HepG2 (cell line): ENCODE measurements at regions not wholly inside any gene's neighbourhood (a gene's known extent, or its start where the extent isn't known, plus 50 kb on each side); places are given as distances from the start of the nearest gene placed in this dataset.
"Not testable (repeated sequence)": the region's sequence is repeated elsewhere in the genome, so short reads cannot be mapped to it uniquely, and the experiment has no call there.

ENCODE experiments used
- ATAC-seq: fragments of 200-7000 bp; cut with Tn5 transposase; 3 replicates; pipeline ENCODE4 v1.9.1; 2020; ENCODE audit warnings: mild to moderate bottlenecking, moderate library complexity
- BruUV-seq: library from RNA; stranded (reverse); fragments of 400-500 nt; replicated peaks from 2 replicates; lab custom pipeline; 2021; lab: Mats Ljungman, UMichigan
- CTCF ChIA-PET: fragments of 300-600 bp; formaldehyde crosslinking; extraction: SDS; loops from one replicate; lab custom pipeline; 2021; ENCODE audit warnings: low total read pairs, inconsistent platforms, low intra/inter-chr PET ratio; lab: Yijun Ruan, JAX
- POLR2A ChIA-PET: fragments of 350-600 bp; sonication (Branson Sonifier 250); formaldehyde crosslinking; loops from one replicate; lab custom pipeline; 2020; ENCODE audit warnings: antibody characterized with exemption, inconsistent platforms; lab: Yijun Ruan, JAX
- DNase-seq: peaks from one replicate; pipeline ENCODE4 v3.0.0-alpha.2; 2015; ENCODE audit warnings: low spot score
- FAIRE-seq: peaks from 3 replicates; lab custom pipeline; 2011; peaks lifted over from hg19 to GRCh38; lab: Jason Lieb, UNC
- H2AFZ ChIP-seq: one replicate; pipeline ENCODE4 v1.6.1; 2011; ENCODE audit warnings: low read length, inconsistent platforms
- H3K27ac ChIP-seq: fragments of 300-600 bp; 3 replicates; pipeline ENCODE4 v1.8.0; 2011; ENCODE audit warnings: mixed run types, mild to moderate bottlenecking, mixed read lengths, low read length, inconsistent platforms; ENCODE audit not compliant: insufficient read depth; ENCODE audit errors: extremely low read length
- H3K27me3 ChIP-seq, 2 experiments: fragments of 200-600 bp in 1 of 2; 2 replicates in 1 of 2; 3 replicates in 1 of 2; pipeline versions ENCODE4 v1.6.0 to v1.8.0; 2011; ENCODE audit warnings: low read length in 2 of 2, mild to moderate bottlenecking in 2 of 2, moderate library complexity in 2 of 2, inconsistent platforms in 1 of 2; ENCODE audit not compliant: insufficient read depth in 2 of 2, control insufficient read depth in 1 of 2
- H3K36me3 ChIP-seq, 2 experiments: fragments of 200-600 bp in 1 of 2; replicated peaks in 1 of 2; 2 replicates in 1 of 2; 3 replicates in 1 of 2; pipeline versions ENCODE4 v1.5.1 to v1.8.0; 2011; ENCODE audit warnings: low read length in 2 of 2, inconsistent platforms in 1 of 2; ENCODE audit not compliant: insufficient read depth in 2 of 2, control insufficient read depth in 1 of 2
- H3K4me1 ChIP-seq: 2 replicates; pipeline ENCODE4 v1.5.1; 2012; ENCODE audit warnings: low read length, inconsistent platforms; ENCODE audit not compliant: insufficient read depth
- H3K4me2 ChIP-seq: 2 replicates; pipeline ENCODE4 v1.6.0; 2011; ENCODE audit warnings: low read depth, low read length, inconsistent platforms
- H3K4me3 ChIP-seq, 3 experiments: fragments of 200-600 bp in 1 of 3; sonication (generic), shearing (Covaris generic) in 1 of 3; replicated peaks in 1 of 3; 2 replicates each; pipeline ENCODE4 v1.5.1; 2011 to 2016; ENCODE audit warnings: low read length in 3 of 3, inconsistent platforms in 2 of 3, low read depth in 2 of 3, mild to moderate bottlenecking in 2 of 3, control low read depth in 1 of 3, mixed read lengths in 1 of 3; ENCODE audit not compliant: insufficient read depth in 1 of 3
- H3K79me2 ChIP-seq: one replicate; pipeline ENCODE4 v1.6.1; 2011; ENCODE audit warnings: low read length, inconsistent platforms; ENCODE audit not compliant: insufficient read depth
- H3K9ac ChIP-seq: 2 replicates; pipeline ENCODE4 v1.6.0; 2011; ENCODE audit warnings: mild to moderate bottlenecking, low read depth, low read length, inconsistent platforms; ENCODE audit not compliant: insufficient read depth
- H3K9me3 ChIP-seq: 2 replicates; pipeline ENCODE4 v1.5.1; 2012; ENCODE audit warnings: mild to moderate bottlenecking, low read length
- H4K20me1 ChIP-seq: 2 replicates; pipeline ENCODE4 v1.6.0; 2011; ENCODE audit warnings: inconsistent platforms, mild to moderate bottlenecking, low read length, moderate library complexity; ENCODE audit not compliant: insufficient read depth
- EEA1 ChIP-seq: sonication (generic); formaldehyde crosslinking; IDR thresholded peaks from 2 replicates; pipeline ENCODE4 v1.5.1; 2020; ENCODE audit warnings: mild to moderate bottlenecking, missing genetic modification reagents, borderline replicate concordance
- GMEB2 ChIP-seq: IDR thresholded peaks from 2 replicates; pipeline ENCODE4 v1.6.1; 2016; ENCODE audit warnings: missing biosample characterization, missing genetic modification reagents, low read depth
- GPN1 ChIP-seq: sonication (generic); formaldehyde crosslinking; IDR thresholded peaks from 2 replicates; pipeline ENCODE4 v1.5.1; 2020; ENCODE audit warnings: missing genetic modification reagents, borderline replicate concordance
- HCFC1 ChIP-seq: fragments of 150-350 bp; IDR thresholded peaks from 2 replicates; pipeline ENCODE4 v1.6.1; 2014; ENCODE audit warnings: low read depth, low read length
- HNRNPK ChIP-seq: fragments of 200-400 bp; formaldehyde crosslinking; IDR thresholded peaks from 2 replicates; pipeline ENCODE4 v1.6.1; 2018; ENCODE audit warnings: low read length, low read depth, moderate library complexity, mild to moderate bottlenecking; ENCODE audit not compliant: poor library complexity, severe bottlenecking
- HNRNPL ChIP-seq: fragments of 200-400 bp; formaldehyde crosslinking; IDR thresholded peaks from 2 replicates; pipeline ENCODE4 v1.6.1; 2017; ENCODE audit warnings: mild to moderate bottlenecking, low read depth, low read length
- HOXD1 ChIP-seq: sonication (generic); formaldehyde crosslinking; IDR thresholded peaks from 2 replicates; pipeline ENCODE4 v1.5.0; 2020; ENCODE audit warnings: missing genetic modification reagents
- LRRFIP1 ChIP-seq: sonication (generic); formaldehyde crosslinking; conservative IDR thresholded peaks from 2 replicates; pipeline ENCODE4 v1.4.0; 2020; ENCODE audit warnings: missing genetic modification reagents
- PCBP1 ChIP-seq: fragments of 200-400 bp; formaldehyde crosslinking; IDR thresholded peaks from 2 replicates; pipeline ENCODE4 v1.6.1; 2017; ENCODE audit warnings: mild to moderate bottlenecking, low read depth, low read length, borderline replicate concordance
- PCBP2 ChIP-seq: fragments of 200-400 bp; formaldehyde crosslinking; optimal IDR thresholded peaks from 2 replicates; pipeline ENCODE3; 2018; ENCODE audit warnings: low read length, low read depth; ENCODE audit not compliant: poor library complexity, severe bottlenecking
- RFX3 ChIP-seq: IDR thresholded peaks from 2 replicates; pipeline ENCODE4 v1.6.1; 2016; ENCODE audit warnings: missing biosample characterization, missing genetic modification reagents
- SMC3 ChIP-seq: IDR thresholded peaks from 2 replicates; pipeline ENCODE4 v1.6.1; 2011; ENCODE audit warnings: low read length, improper control_type of control experiment
- SMYD3 ChIP-seq: sonication (generic); formaldehyde crosslinking; IDR thresholded peaks from 2 replicates; pipeline ENCODE4 v1.8.1; 2023; ENCODE audit warnings: mild to moderate bottlenecking, missing genetic modification reagents
- SP140L ChIP-seq: sonication (generic); formaldehyde crosslinking; IDR thresholded peaks from 2 replicates; pipeline ENCODE4 v1.4.0; 2020; ENCODE audit warnings: missing genetic modification reagents, borderline replicate concordance
- TEAD2 ChIP-seq: sonication (generic); formaldehyde crosslinking; IDR thresholded peaks from 2 replicates; pipeline ENCODE4 v1.9.0; 2021; ENCODE audit warnings: missing genetic modification reagents
- TEAD3 ChIP-seq: optimal IDR thresholded peaks from 2 replicates; pipeline ENCODE3; 2016; ENCODE audit warnings: borderline replicate concordance
- ZNF564 ChIP-seq: sonication (generic); formaldehyde crosslinking; IDR thresholded peaks from 2 replicates; pipeline ENCODE4 v1.8.1; 2023; ENCODE audit warnings: mild to moderate bottlenecking, missing genetic modification reagents
- ZNF619 ChIP-seq: sonication (generic); formaldehyde crosslinking; IDR thresholded peaks from 2 replicates; pipeline ENCODE4 v1.4.0; 2020; ENCODE audit warnings: mild to moderate bottlenecking, missing genetic modification reagents
- WGBS: methylation state at CpG from one replicate; pipeline ENCODE4 v1.1.6; 2017; ENCODE audit warnings: low lambda C conversion rate; 5-methylcytosine and 5-hydroxymethylcytosine counted together
- in situ Hi-C: cut with HindIII; loops from 2 replicates; pipeline ENCODE4 v1.10.0; 2017; ENCODE audit warnings: low pct_unique_long_range_greater_than_20kb; ENCODE audit not compliant: extremely low pct_ligation_motif_present
- intact Hi-C: fragments of 100-400 bp; cut with micrococcal nuclease; formaldehyde crosslinking; loops from one replicate; pipeline ENCODE4 v1.10.0; 2022; ENCODE audit not compliant: unreplicated experiment

GRCh38 chr2:146696787-146697186 lies 1148.0 kb upstream of the ACVR2A start:
- intact Hi-C loops, H3K27me3 ChIP-seq, H3K36me3 ChIP-seq, H3K27ac ChIP-seq, H2AFZ ChIP-seq, H3K4me3 ChIP-seq, H3K9ac ChIP-seq, H4K20me1 ChIP-seq, H3K79me2 ChIP-seq, POLR2A ChIA-PET, DNase-seq, FAIRE-seq, BruUV-seq, CTCF ChIA-PET, H3K4me1 ChIP-seq, ATAC-seq, H3K4me2 ChIP-seq, in situ Hi-C loops: not testable (repeated sequence)
- H3K9me3 ChIP-seq = peaks cover 47% of the 10 kb centered on the region
- TF ChIP-seq PCBP1 = peak; percentile 90; the same call in 1 of the 2 replicates
- TF ChIP-seq PCBP2 = peak; percentile 89
- peak; percentile 98 for TF ChIP-seq HNRNPK
- 29% methylated on average over 3 of the region's 3 CpGs for WGBS

- intact Hi-C loops = no loop called here
- in situ Hi-C loops = no loop called here
- Histone ChIP-seq H3K4me2 (no peak overlapping the region), H3K79me2 (no peaks in the 10 kb centered on the region), H3K27ac (no peak overlapping the region), H4K20me1 (no peaks in the 10 kb centered on the region), H3K4me1 (no peaks in the 10 kb centered on the region), H3K9ac (no peak overlapping the region), H3K36me3 (no peaks in the 10 kb centered on the region), H3K9me3 (no peaks in the 10 kb centered on the region), H3K27me3 (no peaks in the 10 kb centered on the region), H2AFZ (no peak overlapping the region), H3K4me3 (no peak overlapping the region)
- ChIA-PET CTCF (no interaction called here), POLR2A (no interaction called here)
- DNase-seq = no peak
- 59% methylated on average over 1 of the region's 1 CpG for WGBS
- BruUV-seq = no TSS peak
- FAIRE-seq = no peak
- ATAC-seq = no peak
- TF ChIP-seq HNRNPL (no peak), GMEB2 (CRISPR knock-in tag) (no peak), ZNF619 (CRISPR knock-in tag) (no peak), HCFC1 (no peak), RFX3 (CRISPR knock-in tag) (no peak), EEA1 (CRISPR knock-in tag) (no peak), LRRFIP1 (no peak), SMYD3 (no peak), ZNF564 (CRISPR knock-in tag) (no peak), TEAD2 (no peak), HOXD1 (CRISPR knock-in tag) (no peak), SP140L (CRISPR knock-in tag) (no peak), SMC3 (no peak), TEAD3 (no peak), GPN1 (CRISPR knock-in tag) (no peak)
Measured at GRCh38 chr2:146681991-146682390, 1162.8 kb upstream of the ACVR2A start.
